ENCODE measurements at regions not wholly inside any gene's neighbourhood (a gene's known extent, or its start where the extent isn't known, plus 50 kb on each side); places are given as distances from the start of the nearest gene placed in this dataset.

GRCh38 chr3:177749836-177750235, 552.6 kb upstream of the TBL1XR1 start:
- intact Hi-C loops (cut with DNase I), result no loop called here
- no peak for TF ChIP-seq EP300 (IDR thresholded peaks at IDR 0.05)
- no peak for TF ChIP-seq POLR2AphosphoS5 (IDR thresholded peaks at IDR 0.05)
- TF ChIP-seq, protein P1, sequence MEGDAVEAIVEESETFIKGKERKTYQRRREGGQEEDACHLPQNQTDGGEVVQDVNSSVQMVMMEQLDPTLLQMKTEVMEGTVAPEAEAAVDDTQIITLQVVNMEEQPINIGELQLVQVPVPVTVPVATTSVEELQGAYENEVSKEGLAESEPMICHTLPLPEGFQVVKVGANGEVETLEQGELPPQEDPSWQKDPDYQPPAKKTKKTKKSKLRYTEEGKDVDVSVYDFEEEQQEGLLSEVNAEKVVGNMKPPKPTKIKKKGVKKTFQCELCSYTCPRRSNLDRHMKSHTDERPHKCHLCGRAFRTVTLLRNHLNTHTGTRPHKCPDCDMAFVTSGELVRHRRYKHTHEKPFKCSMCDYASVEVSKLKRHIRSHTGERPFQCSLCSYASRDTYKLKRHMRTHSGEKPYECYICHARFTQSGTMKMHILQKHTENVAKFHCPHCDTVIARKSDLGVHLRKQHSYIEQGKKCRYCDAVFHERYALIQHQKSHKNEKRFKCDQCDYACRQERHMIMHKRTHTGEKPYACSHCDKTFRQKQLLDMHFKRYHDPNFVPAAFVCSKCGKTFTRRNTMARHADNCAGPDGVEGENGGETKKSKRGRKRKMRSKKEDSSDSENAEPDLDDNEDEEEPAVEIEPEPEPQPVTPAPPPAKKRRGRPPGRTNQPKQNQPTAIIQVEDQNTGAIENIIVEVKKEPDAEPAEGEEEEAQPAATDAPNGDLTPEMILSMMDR (IDR thresholded peaks at IDR 0.05), result no peak
- no peak for TF ChIP-seq POLR2A (IDR thresholded peaks at IDR 0.05)
- Histone ChIP-seq H3K27ac (no peak overlapping the region), H3K9me3 (no peaks in the 10 kb centered on the region), H3K27me3 (no peaks in the 10 kb centered on the region), H3K36me3 (no peaks in the 10 kb centered on the region), H3K4me3 (no peak overlapping the region), H3K4me1 (peaks cover 0 to 6% (median 2%) of the 10 kb centered on the region in 4 donors)
- WGBS, 2 donors, result 95% methylated on average over 1 of the region's 1 CpG
- no peak for DNase-seq

DNA sequence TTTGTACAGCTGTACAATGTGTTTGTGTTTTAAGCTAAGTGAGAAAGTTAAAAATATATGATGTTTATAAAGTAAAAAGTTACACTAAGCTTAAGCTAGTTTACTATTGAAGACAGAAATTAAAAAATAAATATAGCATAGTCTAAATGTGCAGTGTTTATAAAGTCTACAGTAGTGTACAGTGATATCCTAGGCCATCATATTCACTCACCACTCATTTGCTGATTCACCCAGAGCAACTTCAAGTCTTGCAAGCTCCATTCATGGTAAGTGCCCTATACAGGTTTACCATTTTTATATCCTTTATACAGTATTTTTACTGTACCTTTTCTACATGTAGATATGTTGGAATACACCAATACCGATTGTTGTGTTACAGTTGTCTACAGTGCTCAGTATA, 553.2 kb upstream of the TBL1XR1 start:
- Histone ChIP-seq H3K9me3 (no peaks in the 10 kb centered on the region), H3K4me1 (peaks cover 0 to 6% (median 2%) of the 10 kb centered on the region in 4 donors), H3K27ac (no peak overlapping the region), H3K36me3 (no peaks in the 10 kb centered on the region), H3K27me3 (no peaks in the 10 kb centered on the region), H3K4me3 (no peak overlapping the region)
- intact Hi-C loops (cut with DNase I), result no loop called here
- DNase-seq, result no peak
- 96 to 97% methylated on average over 1 of the region's 1 CpG for WGBS, 2 donors
- TF ChIP-seq, protein P1 (IDR thresholded peaks at IDR 0.05), result no peak

GRCh38 chr3:177751770-177752169, 554.5 kb upstream of the TBL1XR1 start:
- Histone ChIP-seq H3K36me3 (no peaks in the 10 kb centered on the region), H3K4me1 (peaks cover 0 to under 1% (median 0%) of the 10 kb centered on the region in 4 donors), H3K27ac (no peak overlapping the region), H3K27me3 (no peaks in the 10 kb centered on the region), H3K9me3 (no peaks in the 10 kb centered on the region), H3K4me3 (no peak overlapping the region)
- TF ChIP-seq EP300 (IDR thresholded peaks at IDR 0.05) (no peak), POLR2AphosphoS5 (IDR thresholded peaks at IDR 0.05) (no peak), POLR2A (IDR thresholded peaks at IDR 0.05) (no peak)
- TF ChIP-seq, protein P1 (IDR thresholded peaks at IDR 0.05), result no peak
- intact Hi-C loops (cut with DNase I), result no loop called here
- DNase-seq, result no peak
- WGBS, 2 donors, result 73 to 78% methylated on average over 4 of the region's 4 CpGs

GRCh38 chr3:177752831-177753230, 555.5 kb upstream of the TBL1XR1 start:
- Histone ChIP-seq H3K9me3 (no peaks in the 10 kb centered on the region), H3K4me3 (no peak overlapping the region), H3K27me3 (no peaks in the 10 kb centered on the region), H3K27ac (no peak overlapping the region), H3K36me3 (no peaks in the 10 kb centered on the region), H3K4me1 (peaks cover 0 to 1% (median 0%) of the 10 kb centered on the region in 4 donors)
- intact Hi-C loops (cut with DNase I), result no loop called here
- WGBS, 2 donors, result 77 to 86% methylated on average over 3 of the region's 3 CpGs
- TF ChIP-seq, protein P1 (IDR thresholded peaks at IDR 0.05), result no peak
- no peak for DNase-seq

DNA sequence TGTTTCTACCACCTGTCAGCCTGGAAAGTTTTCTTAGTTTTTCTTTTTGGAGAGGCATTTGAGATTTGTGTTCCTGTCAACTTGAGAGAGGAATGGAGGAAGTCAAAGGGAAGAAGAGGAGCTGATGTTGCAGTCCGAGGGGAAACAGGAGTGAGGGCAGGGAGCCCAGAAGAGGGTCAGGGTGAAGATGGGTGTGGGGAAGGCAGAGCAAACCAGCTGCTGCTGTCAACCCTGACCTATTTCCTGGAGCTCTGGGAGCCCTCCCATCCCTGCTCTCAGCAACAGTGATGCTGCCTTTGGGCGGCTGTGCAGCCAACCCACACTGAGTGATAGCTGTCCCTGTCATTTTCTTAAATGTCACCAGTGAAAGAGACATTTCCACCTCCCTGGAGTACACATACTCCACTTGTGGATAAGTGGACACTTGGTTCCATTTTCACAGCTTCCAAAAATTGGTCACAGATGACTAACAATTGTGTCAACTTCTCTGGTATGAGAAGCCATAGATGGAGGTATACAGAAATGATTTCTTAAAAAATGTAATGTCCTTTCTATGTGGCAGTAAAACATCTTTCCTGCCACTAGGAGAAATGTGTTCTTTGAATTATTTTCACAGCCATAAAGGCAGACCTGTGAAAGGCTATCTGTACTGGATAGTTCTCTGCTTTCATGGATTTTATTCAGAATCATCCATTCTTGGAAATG, 556.3 kb upstream of the TBL1XR1 start:
- Histone ChIP-seq H3K36me3 (no peaks in the 10 kb centered on the region), H3K9me3 (no peaks in the 10 kb centered on the region), H3K4me3 (no peak overlapping the region), H3K27ac (peak overlapping the region in 2 of 4 donors; percentile 18 to 43), H3K4me1 (peaks cover 0 to 8% (median 0%) of the 10 kb centered on the region in 4 donors), H3K27me3 (no peaks in the 10 kb centered on the region)
- no peak for TF ChIP-seq POLR2A (IDR thresholded peaks at IDR 0.05)
- TF ChIP-seq POLR2AphosphoS5 (IDR thresholded peaks at IDR 0.05), result peak in 1 of 4 donors; percentile 12
- intact Hi-C loops (cut with DNase I), result no loop called here
- peak; percentile 81 for DNase-seq
- 40 to 50% methylated on average over 2 of the region's 2 CpGs for WGBS, 2 donors
